ENCODE measurements at regions not wholly inside any gene's neighbourhood (a gene's known extent, or its start where the extent isn't known, plus 50 kb on each side); places are given as distances from the start of the nearest gene placed in this dataset.

DNA sequence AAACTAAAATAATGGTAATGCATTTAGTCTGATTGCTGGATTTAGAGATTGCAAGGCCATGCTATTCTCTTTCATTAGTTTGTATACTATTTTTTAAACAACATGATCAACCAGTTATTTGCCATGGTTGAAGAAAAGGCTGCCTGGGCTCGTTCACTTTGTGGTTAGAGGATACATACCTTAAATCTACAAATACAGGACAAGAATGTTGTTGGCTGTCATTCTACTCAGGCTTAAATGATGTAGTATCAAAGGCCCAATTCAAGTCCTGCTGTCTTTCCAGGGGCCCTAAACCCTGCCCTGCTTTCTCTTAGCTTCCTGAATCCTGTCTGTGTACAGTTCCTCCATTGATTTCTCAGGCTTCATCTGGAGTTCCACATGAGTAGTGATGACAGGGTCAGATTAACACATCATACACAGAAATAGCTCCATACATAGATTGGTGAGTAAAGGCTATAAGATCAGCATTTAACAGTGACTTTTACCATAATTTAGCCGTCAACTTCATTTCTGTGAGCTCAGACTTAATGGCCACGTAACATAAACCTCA lies 114.9 kb upstream of the GPRIN3 start:
- no peak for DNase-seq (ENCODE audit: low read depth in 1 of 2, low spot score in 1 of 2)
- Histone ChIP-seq H3K4me3 (replicated peaks; ENCODE audit: insufficient read depth, low read length) (no peak overlapping the region), H3K27ac (replicated peaks) (no peak overlapping the region), H3K27me3 (ENCODE audit: insufficient read depth, poor library complexity, severe bottlenecking) (no peaks in the 10 kb centered on the region)
- TF ChIP-seq, protein P1, sequence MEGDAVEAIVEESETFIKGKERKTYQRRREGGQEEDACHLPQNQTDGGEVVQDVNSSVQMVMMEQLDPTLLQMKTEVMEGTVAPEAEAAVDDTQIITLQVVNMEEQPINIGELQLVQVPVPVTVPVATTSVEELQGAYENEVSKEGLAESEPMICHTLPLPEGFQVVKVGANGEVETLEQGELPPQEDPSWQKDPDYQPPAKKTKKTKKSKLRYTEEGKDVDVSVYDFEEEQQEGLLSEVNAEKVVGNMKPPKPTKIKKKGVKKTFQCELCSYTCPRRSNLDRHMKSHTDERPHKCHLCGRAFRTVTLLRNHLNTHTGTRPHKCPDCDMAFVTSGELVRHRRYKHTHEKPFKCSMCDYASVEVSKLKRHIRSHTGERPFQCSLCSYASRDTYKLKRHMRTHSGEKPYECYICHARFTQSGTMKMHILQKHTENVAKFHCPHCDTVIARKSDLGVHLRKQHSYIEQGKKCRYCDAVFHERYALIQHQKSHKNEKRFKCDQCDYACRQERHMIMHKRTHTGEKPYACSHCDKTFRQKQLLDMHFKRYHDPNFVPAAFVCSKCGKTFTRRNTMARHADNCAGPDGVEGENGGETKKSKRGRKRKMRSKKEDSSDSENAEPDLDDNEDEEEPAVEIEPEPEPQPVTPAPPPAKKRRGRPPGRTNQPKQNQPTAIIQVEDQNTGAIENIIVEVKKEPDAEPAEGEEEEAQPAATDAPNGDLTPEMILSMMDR (IDR thresholded peaks at IDR 0.05; ENCODE audit: insufficient read depth, low read length): no peak
- TF ChIP-seq POLR2AphosphoS5 (IDR thresholded peaks at IDR 0.05; ENCODE audit: low read depth) (no peak), SPI1 (IDR thresholded peaks at IDR 0.05; ENCODE audit: borderline replicate concordance, low read depth) (no peak), GABPA (IDR thresholded peaks at IDR 0.05; ENCODE audit: low read depth) (no peak)
- TF ChIP-seq, protein P2, sequence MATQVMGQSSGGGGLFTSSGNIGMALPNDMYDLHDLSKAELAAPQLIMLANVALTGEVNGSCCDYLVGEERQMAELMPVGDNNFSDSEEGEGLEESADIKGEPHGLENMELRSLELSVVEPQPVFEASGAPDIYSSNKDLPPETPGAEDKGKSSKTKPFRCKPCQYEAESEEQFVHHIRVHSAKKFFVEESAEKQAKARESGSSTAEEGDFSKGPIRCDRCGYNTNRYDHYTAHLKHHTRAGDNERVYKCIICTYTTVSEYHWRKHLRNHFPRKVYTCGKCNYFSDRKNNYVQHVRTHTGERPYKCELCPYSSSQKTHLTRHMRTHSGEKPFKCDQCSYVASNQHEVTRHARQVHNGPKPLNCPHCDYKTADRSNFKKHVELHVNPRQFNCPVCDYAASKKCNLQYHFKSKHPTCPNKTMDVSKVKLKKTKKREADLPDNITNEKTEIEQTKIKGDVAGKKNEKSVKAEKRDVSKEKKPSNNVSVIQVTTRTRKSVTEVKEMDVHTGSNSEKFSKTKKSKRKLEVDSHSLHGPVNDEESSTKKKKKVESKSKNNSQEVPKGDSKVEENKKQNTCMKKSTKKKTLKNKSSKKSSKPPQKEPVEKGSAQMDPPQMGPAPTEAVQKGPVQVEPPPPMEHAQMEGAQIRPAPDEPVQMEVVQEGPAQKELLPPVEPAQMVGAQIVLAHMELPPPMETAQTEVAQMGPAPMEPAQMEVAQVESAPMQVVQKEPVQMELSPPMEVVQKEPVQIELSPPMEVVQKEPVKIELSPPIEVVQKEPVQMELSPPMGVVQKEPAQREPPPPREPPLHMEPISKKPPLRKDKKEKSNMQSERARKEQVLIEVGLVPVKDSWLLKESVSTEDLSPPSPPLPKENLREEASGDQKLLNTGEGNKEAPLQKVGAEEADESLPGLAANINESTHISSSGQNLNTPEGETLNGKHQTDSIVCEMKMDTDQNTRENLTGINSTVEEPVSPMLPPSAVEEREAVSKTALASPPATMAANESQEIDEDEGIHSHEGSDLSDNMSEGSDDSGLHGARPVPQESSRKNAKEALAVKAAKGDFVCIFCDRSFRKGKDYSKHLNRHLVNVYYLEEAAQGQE (IDR thresholded peaks at IDR 0.05; ENCODE audit: insufficient replicate concordance, low read depth): no peak

DNA sequence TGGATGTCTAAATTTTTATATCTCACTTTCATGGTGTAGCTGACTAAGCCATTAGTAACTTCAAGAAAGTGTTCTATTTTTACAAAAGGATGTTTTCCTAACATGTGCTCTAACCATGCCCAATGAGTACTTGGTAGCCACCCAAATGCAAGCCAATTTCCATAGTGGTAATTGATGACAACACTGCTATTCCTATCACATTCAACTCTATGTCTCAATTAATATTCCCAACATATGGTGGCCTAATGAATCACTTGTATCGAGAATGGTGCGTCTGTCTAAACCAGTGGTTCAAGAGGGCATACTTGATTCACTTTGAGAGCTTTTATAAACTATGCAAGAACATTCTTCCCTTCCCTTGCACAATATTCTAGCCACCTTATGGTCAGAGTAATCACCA lies 112.9 kb upstream of the GPRIN3 start:
- no peak overlapping the region for H3K4me3 ChIP-seq (replicated peaks; ENCODE audit: insufficient read depth, low read length)
- no peak for DNase-seq (ENCODE audit: low read depth in 1 of 2, low spot score in 1 of 2)
- H3K27ac ChIP-seq (replicated peaks): no peak overlapping the region
- no peaks in the 10 kb centered on the region for H3K27me3 ChIP-seq (ENCODE audit: insufficient read depth, poor library complexity, severe bottlenecking)
- TF ChIP-seq, protein P2 (IDR thresholded peaks at IDR 0.05; ENCODE audit: insufficient replicate concordance, low read depth): no peak
- TF ChIP-seq, protein P1 (IDR thresholded peaks at IDR 0.05; ENCODE audit: insufficient read depth, low read length): no peak
- TF ChIP-seq SPI1 (IDR thresholded peaks at IDR 0.05; ENCODE audit: borderline replicate concordance, low read depth) (no peak), POLR2AphosphoS5 (IDR thresholded peaks at IDR 0.05; ENCODE audit: low read depth) (no peak), GABPA (IDR thresholded peaks at IDR 0.05; ENCODE audit: low read depth) (no peak)

DNA sequence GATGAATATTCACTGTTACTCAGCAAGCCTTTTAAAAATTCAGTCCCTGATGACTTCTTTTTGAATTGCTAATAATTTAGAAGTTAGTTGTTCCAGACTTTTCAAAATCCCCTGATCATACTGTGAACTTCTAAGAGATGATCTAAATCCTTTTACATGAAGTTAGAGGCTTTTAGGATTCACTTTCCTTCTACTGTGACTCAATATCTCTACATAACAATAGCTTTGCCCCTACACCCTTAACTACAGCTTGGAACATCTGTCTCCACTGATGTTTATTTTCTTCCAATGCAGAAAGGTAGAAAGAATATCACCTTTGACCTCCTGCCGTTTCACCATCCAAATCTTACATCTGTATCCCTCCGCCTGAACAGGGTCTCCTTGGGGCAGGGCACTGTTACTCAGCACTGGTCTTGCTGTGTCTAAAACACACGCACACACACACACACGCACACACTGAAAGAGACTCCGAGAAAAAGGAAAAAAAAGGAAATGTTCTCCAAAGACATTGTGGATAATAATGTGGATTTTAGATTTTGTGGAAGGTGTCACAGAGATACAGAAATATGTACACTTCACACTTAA lies 111.6 kb upstream of the GPRIN3 start:
- Histone ChIP-seq H3K27me3 (ENCODE audit: insufficient read depth, poor library complexity, severe bottlenecking) (no peaks in the 10 kb centered on the region), H3K27ac (replicated peaks) (no peak overlapping the region), H3K4me3 (replicated peaks; ENCODE audit: insufficient read depth, low read length) (no peak overlapping the region)
- no peak for DNase-seq (ENCODE audit: low read depth in 1 of 2, low spot score in 1 of 2)
- TF ChIP-seq GABPA (IDR thresholded peaks at IDR 0.05; ENCODE audit: low read depth) (no peak), POLR2AphosphoS5 (IDR thresholded peaks at IDR 0.05; ENCODE audit: low read depth) (no peak), SPI1 (IDR thresholded peaks at IDR 0.05; ENCODE audit: borderline replicate concordance, low read depth) (no peak)
- TF ChIP-seq, protein P1 (IDR thresholded peaks at IDR 0.05; ENCODE audit: insufficient read depth, low read length): no peak
- TF ChIP-seq, protein P2 (IDR thresholded peaks at IDR 0.05; ENCODE audit: insufficient replicate concordance, low read depth): no peak

Measured in HL-60 (cell line).